ENCODE measurements at regions not wholly inside any gene's neighbourhood (a gene's known extent, or its start where the extent isn't known, plus 50 kb on each side); places are given as distances from the start of the nearest gene placed in this dataset.

- TF ChIP-seq TAF1 (CRISPR knock-in tag; IDR thresholded peaks at IDR 0.05): no peak
- TF ChIP-seq, protein P1, sequence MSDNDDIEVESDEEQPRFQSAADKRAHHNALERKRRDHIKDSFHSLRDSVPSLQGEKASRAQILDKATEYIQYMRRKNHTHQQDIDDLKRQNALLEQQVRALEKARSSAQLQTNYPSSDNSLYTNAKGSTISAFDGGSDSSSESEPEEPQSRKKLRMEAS (IDR thresholded peaks at IDR 0.05): no peak
- TF ChIP-seq STAG1 (CRISPR knock-in tag; IDR thresholded peaks at IDR 0.05): no peak
- no peak for TF ChIP-seq ZNF232 (CRISPR knock-in tag; IDR thresholded peaks at IDR 0.05; ENCODE audit: borderline replicate concordance)
- no peak for TF ChIP-seq POLR2A (IDR thresholded peaks at IDR 0.05; ENCODE audit: insufficient read depth in 1 of 2, low read depth in 2 of 2, low read length in 2 of 2)
These were observed 420.3 kb upstream of the NRSN1 start for GRCh38 chr6:23705697-23706096.

All from HepG2 (cell line).